GM19238 (cell line): ENCODE measurements at regions not wholly inside any gene's neighbourhood (a gene's known extent, or its start where the extent isn't known, plus 50 kb on each side); places are given as distances from the start of the nearest gene placed in this dataset.

ENCODE experiments used
- DNase-seq: peaks from one replicate; pipeline ENCODE4 v3.0.0; 2011; ENCODE audit warnings: low spot score; ENCODE audit not compliant: insufficient read length

GRCh38 chr1:42096554-42096953 lies 56.7 kb upstream of the GUCA2B start:
- DNase-seq = no peak

- no peak for DNase-seq
These were observed 64.0 kb upstream of the GUCA2B start for GRCh38 chr1:42089246-42089645.

- no peak for DNase-seq
These were observed 67.1 kb upstream of the GUCA2B start for GRCh38 chr1:42086146-42086545.

GRCh38 chr1:42085596-42085995 lies 67.6 kb upstream of the GUCA2B start:
- no peak for DNase-seq

GRCh38 chr1:42081475-42081874 lies 71.7 kb upstream of the GUCA2B start:
- DNase-seq = no peak

GRCh38 chr1:42075179-42075578 lies 78.0 kb upstream of the GUCA2B start:
- DNase-seq = no peak

- DNase-seq = no peak
These were observed 82.2 kb upstream of the GUCA2B start for GRCh38 chr1:42070996-42071395.

- DNase-seq = no peak
These were observed 95.4 kb upstream of the GUCA2B start for GRCh38 chr1:42057800-42058199.

- no peak for DNase-seq
These were observed 96.8 kb upstream of the GUCA2B start for GRCh38 chr1:42056460-42056859.

- no peak for DNase-seq
These were observed 98.1 kb upstream of the GUCA2B start for GRCh38 chr1:42055061-42055460.

- DNase-seq = no peak
These were observed 101.0 kb upstream of the GUCA2B start for GRCh38 chr1:42052072-42052699.

- DNase-seq = no peak
These were observed 105.7 kb upstream of the GUCA2B start for GRCh38 chr1:42047508-42047880.

GRCh38 chr1:42046761-42047507 lies 106.3 kb upstream of the GUCA2B start:
- no peak for DNase-seq

- no peak for DNase-seq
These were observed 108.9 kb upstream of the GUCA2B start for GRCh38 chr1:42044346-42044745.

- DNase-seq = no peak
These were observed 109.4 kb upstream of the GUCA2B start for GRCh38 chr1:42043811-42044210.

GRCh38 chr1:42043182-42043581 lies 110.0 kb upstream of the GUCA2B start:
- no peak for DNase-seq

GRCh38 chr1:42041031-42041430 lies 112.2 kb upstream of the GUCA2B start:
- no peak for DNase-seq

GRCh38 chr1:42040159-42040558 lies 113.1 kb upstream of the GUCA2B start:
- no peak for DNase-seq

- no peak for DNase-seq
These were observed 114.9 kb upstream of the GUCA2B start for GRCh38 chr1:42038261-42038660.

GRCh38 chr1:42037586-42037985 lies 115.6 kb upstream of the GUCA2B start:
- DNase-seq = no peak

- DNase-seq = no peak
These were observed 116.0 kb upstream of the GUCA2B start for GRCh38 chr1:42037161-42037560.

GRCh38 chr1:42035830-42036604 lies 117.2 kb upstream of the GUCA2B start:
- DNase-seq = peak; percentile 93
